GM23338 (cell line): ENCODE measurements at regions not wholly inside any gene's neighbourhood (a gene's known extent, or its start where the extent isn't known, plus 50 kb on each side); places are given as distances from the start of the nearest gene placed in this dataset.

ENCODE experiments used
- ATAC-seq: fragments of 200-7000 bp; cut with Tn5 transposase; 3 replicates; pipeline ENCODE4 v1.9.1; 2020
- DNase-seq: peaks from one replicate; pipeline ENCODE4 v3.0.0-alpha.2; 2015; ENCODE audit warnings: low spot score
- H2AFZ ChIP-seq: fragments of 200-600 bp; sonication (generic); 2 replicates; pipeline ENCODE4 v1.8.0; 2016; ENCODE audit warnings: antibody characterized with exemption, mild to moderate bottlenecking, moderate library complexity
- H3F3A ChIP-seq: fragments of 200-600 bp; sonication (generic); replicated peaks from 2 replicates; pipeline ENCODE4 v1.8.0; 2017; ENCODE audit warnings: antibody characterized with exemption, mixed run types, low read depth
- H3K27ac ChIP-seq: fragments of 200-600 bp; sonication (generic); 2 replicates; pipeline ENCODE4 v1.6.1; 2016; ENCODE audit warnings: low read depth
- H3K27me3 ChIP-seq: fragments of 200-600 bp; sonication (generic); 2 replicates; pipeline ENCODE4 v1.8.0; 2016; ENCODE audit warnings: mild to moderate bottlenecking, mixed run types, moderate library complexity; ENCODE audit not compliant: insufficient read depth
- H3K36me3 ChIP-seq: fragments of 200-600 bp; sonication (generic); 2 replicates; pipeline ENCODE4 v1.8.0; 2016; ENCODE audit warnings: mild to moderate bottlenecking; ENCODE audit not compliant: insufficient read depth
- H3K4me1 ChIP-seq: fragments of 200-600 bp; sonication (generic); 2 replicates; pipeline ENCODE4 v1.8.0; 2016; ENCODE audit warnings: mild to moderate bottlenecking, moderate library complexity; ENCODE audit not compliant: insufficient read depth
- H3K4me2 ChIP-seq: fragments of 200-600 bp; sonication (generic); 2 replicates; pipeline ENCODE4 v1.7.1; 2017; ENCODE audit warnings: mixed run types
- H3K4me3 ChIP-seq: fragments of 200-600 bp; sonication (generic); 2 replicates; pipeline ENCODE4 v1.6.1; 2016; ENCODE audit warnings: mixed run types
- H3K79me2 ChIP-seq: fragments of 200-600 bp; sonication (generic); replicated peaks from 2 replicates; pipeline ENCODE4 v1.8.0; 2017; ENCODE audit warnings: mild to moderate bottlenecking; ENCODE audit not compliant: insufficient read depth
- H3K9me2 ChIP-seq: fragments of 200-600 bp; sonication (generic); 2 replicates; pipeline ENCODE4 v1.8.0; 2017; ENCODE audit not compliant: insufficient read depth
- H4K20me1 ChIP-seq: fragments of 200-600 bp; sonication (generic); replicated peaks from 2 replicates; pipeline ENCODE4 v1.8.0; 2017; ENCODE audit warnings: mild to moderate bottlenecking; ENCODE audit not compliant: insufficient read depth
- H3K27ac Mint-ChIP-seq: 2 replicates; pipeline ENCODE4 v1.8.0; 2020; ENCODE audit warnings: inconsistent platforms, mild to moderate bottlenecking, moderate library complexity, mixed read lengths
- H3K27me3 Mint-ChIP-seq: 3 replicates; pipeline ENCODE4 v1.8.0; 2022; ENCODE audit warnings: low read depth, mild to moderate bottlenecking, moderate library complexity, mixed read lengths, inconsistent platforms; ENCODE audit not compliant: insufficient read depth, poor library complexity
- H3K36me3 Mint-ChIP-seq: 3 replicates; pipeline ENCODE4 v1.8.0; 2021; ENCODE audit warnings: low read depth, mild to moderate bottlenecking, inconsistent platforms, moderate library complexity, mixed read lengths
- H3K4me1 Mint-ChIP-seq: 3 replicates; pipeline ENCODE4 v1.8.0; 2020; ENCODE audit warnings: mild to moderate bottlenecking, inconsistent platforms, mixed read lengths
- H3K4me3 Mint-ChIP-seq: 3 replicates; pipeline ENCODE4 v1.8.0; 2021; ENCODE audit warnings: moderate library complexity, mild to moderate bottlenecking, inconsistent platforms, mixed read lengths
- H3K9me3 Mint-ChIP-seq: 3 replicates; pipeline ENCODE4 v1.8.0; 2020; ENCODE audit warnings: moderate library complexity, mild to moderate bottlenecking, inconsistent platforms, mixed read lengths
- CREB1 ChIP-seq: fragments of 250-450 bp; sonication (Bioruptor Pico); IDR thresholded peaks from 2 replicates; pipeline ENCODE4 v1.5.0; 2020; ENCODE audit warnings: low read depth, mild to moderate bottlenecking, moderate library complexity
- CTCF ChIP-seq, 2 experiments: fragments of 200-600 bp in 1 of 2; sonication (generic) in 1 of 2; conservative IDR thresholded peaks; 2 replicates each; pipeline versions ENCODE4 v1.5.1 to v1.6.1; 2016 to 2017; ENCODE audit warnings: antibody characterized with exemption in 2 of 2, low read depth in 2 of 2, mild to moderate bottlenecking in 2 of 2, moderate library complexity in 1 of 2
- ETS1 ChIP-seq: IDR thresholded peaks from 2 replicates; pipeline ENCODE4 v1.6.1; 2016; ENCODE audit warnings: antibody characterized with exemption
- EZH2 ChIP-seq: fragments of 200-600 bp; sonication (generic); IDR thresholded peaks from one replicate; pipeline ENCODE4 v1.8.0; 2017; ENCODE audit warnings: antibody characterized with exemption, mild to moderate bottlenecking, low read depth; ENCODE audit not compliant: unreplicated experiment
- EZH2phosphoT487 ChIP-seq: fragments of 200-600 bp; sonication (generic); IDR thresholded peaks from one replicate; pipeline ENCODE4 v1.8.1; 2018; ENCODE audit warnings: antibody characterized with exemption; ENCODE audit not compliant: unreplicated experiment
- JUNB ChIP-seq: IDR thresholded peaks from one replicate; pipeline ENCODE4 v1.6.1; 2016; ENCODE audit warnings: antibody characterized with exemption; ENCODE audit not compliant: unreplicated experiment
- NANOG ChIP-seq: IDR thresholded peaks from 2 replicates; pipeline ENCODE4 v1.6.1; 2016; ENCODE audit warnings: antibody characterized with exemption, borderline replicate concordance
- POLR2AphosphoS5 ChIP-seq: IDR thresholded peaks from 2 replicates; pipeline ENCODE4 v1.6.1; 2016; ENCODE audit warnings: antibody characterized with exemption, low read depth
- REST ChIP-seq: IDR thresholded peaks from one replicate; pipeline ENCODE4 v1.6.1; 2018; ENCODE audit warnings: antibody characterized with exemption; ENCODE audit not compliant: unreplicated experiment
- STAT1 ChIP-seq: IDR thresholded peaks from one replicate; pipeline ENCODE4 v1.6.1; 2016; ENCODE audit warnings: antibody characterized with exemption; ENCODE audit not compliant: unreplicated experiment
- ZNF114 ChIP-seq: fragments of 250-450 bp; sonication (Bioruptor Pico); IDR thresholded peaks from 2 replicates; pipeline ENCODE4 v1.5.0; 2020; ENCODE audit warnings: mild to moderate bottlenecking, moderate library complexity
- ZNF331 ChIP-seq: fragments of 250-450 bp; sonication (Bioruptor Pico); IDR thresholded peaks from 2 replicates; pipeline ENCODE4 v1.5.0; 2020; ENCODE audit warnings: low read depth, mild to moderate bottlenecking, moderate library complexity
- ZNF462 ChIP-seq: fragments of 250-450 bp; sonication (Bioruptor Pico); IDR thresholded peaks from 2 replicates; pipeline ENCODE4 v1.5.0; 2020; ENCODE audit warnings: mild to moderate bottlenecking, moderate library complexity

- TF ChIP-seq REST (no peak), EZH2phosphoT487 (no peak), POLR2AphosphoS5 (no peak), JUNB (no peak), NANOG (no peak), ZNF114 (CRISPR knock-in tag) (no peak)
Measured at GRCh38 chr5:66415208-66415607, 181.0 kb upstream of the MAST4 start (continued).

- Mint-ChIP-seq H3K4me3 (no peak overlapping the region), H3K36me3 (no peaks in the 10 kb centered on the region; the same call in 2 of the 3 replicates), H3K4me1 (0 out of 3 replicates have a peak, but pooled peaks cover 4% of the 10 kb centered on the region), H3K27ac (no peak overlapping the region), H3K27me3 (no peaks in the 10 kb centered on the region), H3K9me3 (peaks cover 4% of the 10 kb centered on the region)
- Histone ChIP-seq H3K9me2 (peaks cover 6% of the 10 kb centered on the region; the same call in 1 of the 2 replicates), H3K27ac (no peak overlapping the region), H3K4me3 (no peak overlapping the region), H3K4me1 (no peaks in the 10 kb centered on the region), H2AFZ (no peak overlapping the region), H3K27me3 (no peaks in the 10 kb centered on the region), H3K36me3 (no peaks in the 10 kb centered on the region), H4K20me1 (no peaks in the 10 kb centered on the region), H3K79me2 (no peaks in the 10 kb centered on the region), H3K4me2 (no peak overlapping the region), H3F3A (no peaks in the 10 kb centered on the region)
- no peak for ATAC-seq
- no peak for DNase-seq
- TF ChIP-seq ETS1, result no peak
- TF ChIP-seq ZNF462, result no peak
- TF ChIP-seq JUNB, result no peak
- TF ChIP-seq CTCF (conservative IDR thresholded peaks at IDR 0.05; ENCODE audit: low read depth in 2 of 2), result no peak
- TF ChIP-seq NANOG, result no peak
- no peak for TF ChIP-seq ZNF114 (CRISPR knock-in tag)
- no peak for TF ChIP-seq POLR2AphosphoS5
- TF ChIP-seq EZH2phosphoT487, result no peak
- TF ChIP-seq CREB1, result no peak
- no peak for TF ChIP-seq EZH2
- TF ChIP-seq ZNF331 (CRISPR knock-in tag), result no peak
- no peak for TF ChIP-seq STAT1
Measured at GRCh38 chr5:66416698-66417097, 179.5 kb upstream of the MAST4 start.
